Gastrocnemius medialis (tissue), 4 donors: ENCODE measurements at regions not wholly inside any gene's neighbourhood (a gene's known extent, or its start where the extent isn't known, plus 50 kb on each side); places are given as distances from the start of the nearest gene placed in this dataset.

Experiments used
- POLR2A ChIP-seq, 2 donors: fragments of 450-650 bp; IDR thresholded peaks; one replicate each; pipeline ENCODE4 v1.6.1; 2017; ENCODE audit warnings: antibody characterized with exemption in 2 of 2, mild to moderate bottlenecking in 2 of 2, moderate library complexity in 2 of 2
- TF ChIP-seq, protein P1 (sequence below), 5 experiments: fragments of 450-650 bp in 3 of 5; fragments of 200-600 bp in 2 of 5; sonication (generic) in 2 of 5; IDR thresholded peaks in 4 of 5; conservative IDR thresholded peaks in 1 of 5; 1 replicate in 4 of 5; 2 replicates in 1 of 5; pipeline ENCODE4 v1.5.1; 2016 to 2019; ENCODE audit warnings: antibody characterized with exemption in 5 of 5, mild to moderate bottlenecking in 3 of 5, moderate library complexity in 3 of 5

DNA sequence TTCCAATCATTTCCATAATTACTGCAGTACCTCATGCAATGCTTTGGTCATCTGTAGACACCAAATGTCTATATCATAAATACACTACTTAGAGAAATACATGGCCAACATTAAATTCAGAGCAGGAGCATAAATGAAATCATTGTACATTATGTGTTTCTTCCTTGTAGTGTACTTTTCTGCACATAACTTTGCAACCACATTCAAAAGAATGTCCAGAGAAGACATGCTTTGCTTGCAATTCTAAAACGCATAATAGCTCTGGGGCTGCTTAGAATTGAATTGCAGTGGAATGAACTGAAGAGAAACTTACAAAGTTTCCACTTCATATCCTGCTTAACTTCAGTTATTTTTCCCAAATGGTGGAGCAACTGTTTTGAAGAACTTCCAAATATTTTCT lies 664.4 kb downstream of the DSC3 start:
- TF ChIP-seq, protein P1, sequence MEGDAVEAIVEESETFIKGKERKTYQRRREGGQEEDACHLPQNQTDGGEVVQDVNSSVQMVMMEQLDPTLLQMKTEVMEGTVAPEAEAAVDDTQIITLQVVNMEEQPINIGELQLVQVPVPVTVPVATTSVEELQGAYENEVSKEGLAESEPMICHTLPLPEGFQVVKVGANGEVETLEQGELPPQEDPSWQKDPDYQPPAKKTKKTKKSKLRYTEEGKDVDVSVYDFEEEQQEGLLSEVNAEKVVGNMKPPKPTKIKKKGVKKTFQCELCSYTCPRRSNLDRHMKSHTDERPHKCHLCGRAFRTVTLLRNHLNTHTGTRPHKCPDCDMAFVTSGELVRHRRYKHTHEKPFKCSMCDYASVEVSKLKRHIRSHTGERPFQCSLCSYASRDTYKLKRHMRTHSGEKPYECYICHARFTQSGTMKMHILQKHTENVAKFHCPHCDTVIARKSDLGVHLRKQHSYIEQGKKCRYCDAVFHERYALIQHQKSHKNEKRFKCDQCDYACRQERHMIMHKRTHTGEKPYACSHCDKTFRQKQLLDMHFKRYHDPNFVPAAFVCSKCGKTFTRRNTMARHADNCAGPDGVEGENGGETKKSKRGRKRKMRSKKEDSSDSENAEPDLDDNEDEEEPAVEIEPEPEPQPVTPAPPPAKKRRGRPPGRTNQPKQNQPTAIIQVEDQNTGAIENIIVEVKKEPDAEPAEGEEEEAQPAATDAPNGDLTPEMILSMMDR (IDR thresholded peaks at IDR 0.05 in 4 of 5, conservative IDR thresholded peaks at IDR 0.05 in 1 of 5): no peak
- no peak for TF ChIP-seq POLR2A (IDR thresholded peaks at IDR 0.05)
